CD14-positive monocyte (primary cell): ENCODE measurements at regions not wholly inside any gene's neighbourhood (a gene's known extent, or its start where the extent isn't known, plus 50 kb on each side); places are given as distances from the start of the nearest gene placed in this dataset.

Experiments
- DNase-seq, 3 donors: peaks; one replicate each; pipeline ENCODE4 v3.0.0-alpha.2; 2011 to 2022
- H2AFZ ChIP-seq: 2 replicates; pipeline ENCODE4 v1.6.0; 2012; ENCODE audit warnings: mild to moderate bottlenecking, low read depth, low read length, inconsistent platforms; ENCODE audit not compliant: insufficient read depth, poor library complexity, severe bottlenecking
- H3K27ac ChIP-seq, 2 donors: 1 replicate in 1 of 2; 2 replicates in 1 of 2; pipeline ENCODE4 v1.5.1; 2012 to 2013; ENCODE audit warnings: low read length in 2 of 2, control low read depth in 1 of 2, inconsistent platforms in 1 of 2, low read depth in 1 of 2, mild to moderate bottlenecking in 1 of 2
- H3K27me3 ChIP-seq, 2 donors: one replicate each; pipeline versions ENCODE4 v1.6.0 to v1.6.1; 2011 to 2013; ENCODE audit warnings: low read length in 2 of 2; ENCODE audit not compliant: control insufficient read depth in 2 of 2, insufficient read depth in 2 of 2
- H3K36me3 ChIP-seq, 2 donors: replicated peaks in 1 of 2; 1 replicate in 1 of 2; 2 replicates in 1 of 2; pipeline versions ENCODE4 v1.5.1 to v1.6.1; 2012 to 2013; ENCODE audit warnings: low read length in 2 of 2, control low read depth in 1 of 2, inconsistent platforms in 1 of 2, mild to moderate bottlenecking in 1 of 2; ENCODE audit not compliant: insufficient read depth in 2 of 2, control insufficient read depth in 1 of 2
- H3K4me1 ChIP-seq, 2 donors: 1 replicate in 1 of 2; 2 replicates in 1 of 2; pipeline versions ENCODE4 v1.5.1 to v1.6.1; 2012 to 2013; ENCODE audit warnings: low read length in 2 of 2, control low read depth in 1 of 2, inconsistent platforms in 1 of 2, mild to moderate bottlenecking in 1 of 2, moderate library complexity in 1 of 2; ENCODE audit not compliant: insufficient read depth in 2 of 2, control insufficient read depth in 1 of 2
- H3K4me2 ChIP-seq: replicated peaks from 2 replicates; pipeline ENCODE3; 2012; ENCODE audit warnings: low read length, moderate library complexity, mild to moderate bottlenecking; ENCODE audit not compliant: poor library complexity, severe bottlenecking; ENCODE audit errors: extremely low read depth
- H3K4me3 ChIP-seq, 3 experiments: fragments of 200-600 bp in 1 of 3; sonication (generic) in 1 of 3; replicated peaks in 1 of 3; 1 replicate in 2 of 3; 2 replicates in 1 of 3; pipeline ENCODE4 v1.5.1; 2011 to 2013; ENCODE audit warnings: low read length in 3 of 3, mild to moderate bottlenecking in 3 of 3, control low read depth in 2 of 3, low read depth in 2 of 3, inconsistent platforms in 1 of 3, moderate library complexity in 1 of 3
- H3K79me2 ChIP-seq: 2 replicates; pipeline ENCODE4 v1.6.0; 2012; ENCODE audit warnings: mild to moderate bottlenecking, control low read depth, inconsistent platforms, low read length, moderate library complexity; ENCODE audit not compliant: insufficient read depth
- H3K9ac ChIP-seq: 2 replicates; pipeline ENCODE4 v1.6.0; 2017; ENCODE audit warnings: low read length, mild to moderate bottlenecking; ENCODE audit not compliant: insufficient read depth, poor library complexity, severe bottlenecking
- H3K9me3 ChIP-seq, 2 donors: replicated peaks in 1 of 2; 1 replicate in 1 of 2; 2 replicates in 1 of 2; pipeline versions ENCODE4 v1.5.1 to v1.6.1; 2012 to 2013; ENCODE audit warnings: low read length in 2 of 2, control low read depth in 1 of 2; ENCODE audit not compliant: control insufficient read depth in 1 of 2, insufficient read depth in 1 of 2
- H4K20me1 ChIP-seq: 2 replicates; pipeline ENCODE4 v1.6.0; 2012; ENCODE audit warnings: mild to moderate bottlenecking, low read length, control low read depth, moderate library complexity; ENCODE audit not compliant: insufficient read depth
- H3K27ac Mint-ChIP-seq, 7 donors: one replicate each; pipeline ENCODE4 v1.8.0; 2020; ENCODE audit warnings: mild to moderate bottlenecking in 7 of 7, mixed read lengths in 7 of 7, moderate library complexity in 6 of 7, inconsistent platforms in 2 of 7
- H3K27me3 Mint-ChIP-seq, 3 donors: one replicate each; pipeline ENCODE4 v1.8.0; 2021 to 2022; ENCODE audit warnings: low read depth in 3 of 3, mild to moderate bottlenecking in 3 of 3, mixed read lengths in 3 of 3, moderate library complexity in 3 of 3, inconsistent platforms in 1 of 3
- H3K36me3 Mint-ChIP-seq, 2 donors: one replicate each; pipeline ENCODE4 v1.8.0; 2020; ENCODE audit warnings: mixed read lengths in 2 of 2, inconsistent platforms in 1 of 2, mild to moderate bottlenecking in 1 of 2
- H3K4me1 Mint-ChIP-seq: one replicate; pipeline ENCODE4 v1.8.0; 2020; ENCODE audit warnings: mild to moderate bottlenecking, mixed read lengths
- H3K4me3 Mint-ChIP-seq, 2 donors: one replicate each; pipeline ENCODE4 v1.8.0; 2020; ENCODE audit warnings: mild to moderate bottlenecking in 2 of 2, mixed read lengths in 2 of 2, moderate library complexity in 1 of 2
- H3K9me3 Mint-ChIP-seq, 7 donors: one replicate each; pipeline ENCODE4 v1.8.0; 2020 to 2022; ENCODE audit warnings: mixed read lengths in 7 of 7, mild to moderate bottlenecking in 6 of 7, moderate library complexity in 6 of 7, inconsistent platforms in 2 of 7
- CTCF ChIP-seq: fragments of 200-600 bp; IDR thresholded peaks from one replicate; pipeline ENCODE4 v1.8.0; 2022; ENCODE audit warnings: antibody characterized with exemption, mild to moderate bottlenecking
- WGBS: methylation state at CpG from one replicate; pipeline ENCODE4 v1.1.5; 2013; ENCODE audit warnings: missing lambda C conversion rate; ENCODE audit not compliant: insufficient coverage; 5-methylcytosine and 5-hydroxymethylcytosine counted together
- intact Hi-C, 2 donors: fragments of 100-400 bp; cut with micrococcal nuclease; formaldehyde crosslinking; loops; one replicate each; pipeline versions ENCODE4 v1.15.0 to v1.15.1; 2023

GRCh38 chr6:163643866-163644265 is 229.3 kb downstream of the QKI start:
- Histone ChIP-seq H3K27ac (no peak overlapping the region), H3K9ac (no peak overlapping the region), H3K9me3 (peaks cover 0 to 6% of the 10 kb centered on the region in 2 donors), H3K27me3 (no peaks in the 10 kb centered on the region), H3K4me3 (no peak overlapping the region), H3K4me2 (no peak overlapping the region), H2AFZ (no peak overlapping the region), H3K79me2 (no peaks in the 10 kb centered on the region), H3K4me1 (no peaks in the 10 kb centered on the region), H4K20me1 (no peaks in the 10 kb centered on the region), H3K36me3 (no peaks in the 10 kb centered on the region)
- Mint-ChIP-seq H3K4me1 (no peaks in the 10 kb centered on the region), H3K4me3 (no peak overlapping the region), H3K36me3 (no peaks in the 10 kb centered on the region), H3K27me3 (peaks cover 6 to 25% (median 7%) of the 10 kb centered on the region in 3 donors), H3K9me3 (peaks cover 4 to 11% (median 6%) of the 10 kb centered on the region in 7 donors), H3K27ac (no peak overlapping the region)
- TF ChIP-seq CTCF: no peak
- intact Hi-C loops: no loop called here
- 78% methylated on average over 3 of the region's 3 CpGs for WGBS
- no peak for DNase-seq

- Histone ChIP-seq H3K79me2 (no peaks in the 10 kb centered on the region), H2AFZ (no peak overlapping the region)
- intact Hi-C loops: no loop called here
These were observed 227.2 kb downstream of the QKI start for GRCh38 chr6:163641706-163642105.

More at GRCh38 chr6:163641706-163642105, 227.2 kb downstream of the QKI start:
- no peaks in the 10 kb centered on the region for H3K36me3 Mint-ChIP-seq
- H3K27me3 Mint-ChIP-seq: peaks cover 2 to 22% (median 6%) of the 10 kb centered on the region in 3 donors
- Histone ChIP-seq H3K27me3 (no peaks in the 10 kb centered on the region), H3K4me2 (no peak overlapping the region), H4K20me1 (no peaks in the 10 kb centered on the region), H3K4me3 (no peak overlapping the region), H3K9me3 (peaks cover 0 to 6% of the 10 kb centered on the region in 2 donors), H3K4me1 (no peaks in the 10 kb centered on the region), H3K9ac (no peak overlapping the region), H3K27ac (no peak overlapping the region), H3K36me3 (no peaks in the 10 kb centered on the region)
- no peaks in the 10 kb centered on the region for H3K4me1 Mint-ChIP-seq
- no peak overlapping the region for H3K4me3 Mint-ChIP-seq
- TF ChIP-seq CTCF: no peak
- no peak for DNase-seq
- peak overlapping the region in 2 of 7 donors; percentile 47 to 58 for H3K27ac Mint-ChIP-seq
- 98% methylated on average over 11 of the region's 13 CpGs for WGBS
- H3K9me3 Mint-ChIP-seq: peaks cover 4 to 11% (median 6%) of the 10 kb centered on the region in 7 donors
